Muscle layer of colon (tissue), 2 donors: ENCODE measurements at regions not wholly inside any gene's neighbourhood (a gene's known extent, or its start where the extent isn't known, plus 50 kb on each side); places are given as distances from the start of the nearest gene placed in this dataset.
"Not testable (repeated sequence)": the region's sequence is repeated elsewhere in the genome, so short reads cannot be mapped to it uniquely, and the experiment has no call there.

Experiments used
- H3K27ac ChIP-seq: one replicate; pipeline ENCODE4 v1.7.0; 2013; ENCODE audit warnings: low read depth, mild to moderate bottlenecking, low read length, moderate library complexity
- H3K27me3 ChIP-seq, 2 donors: one replicate each; pipeline ENCODE4 v1.7.0; 2013; ENCODE audit warnings: low read length in 2 of 2, mild to moderate bottlenecking in 2 of 2; ENCODE audit not compliant: insufficient read depth in 2 of 2, control insufficient read depth in 1 of 2
- H3K36me3 ChIP-seq: one replicate; pipeline ENCODE4 v1.7.0; 2013; ENCODE audit warnings: mild to moderate bottlenecking, low read length; ENCODE audit not compliant: insufficient read depth
- H3K4me1 ChIP-seq: one replicate; pipeline ENCODE4 v1.7.0; 2013; ENCODE audit warnings: mild to moderate bottlenecking, low read length; ENCODE audit not compliant: insufficient read depth
- H3K4me3 ChIP-seq, 2 donors: one replicate each; pipeline ENCODE4 v1.7.0; 2013; ENCODE audit warnings: low read length in 2 of 2, low read depth in 1 of 2, mild to moderate bottlenecking in 1 of 2, moderate library complexity in 1 of 2
- H3K9ac ChIP-seq: one replicate; pipeline ENCODE4 v1.7.0; 2013; ENCODE audit warnings: low read length
- H3K9me3 ChIP-seq: one replicate; pipeline ENCODE4 v1.7.0; 2013; ENCODE audit warnings: mild to moderate bottlenecking, low read length
- donor health status: abdominal sarcoma.
- donor health status: Adenocarcinoma of cecum.

- Histone ChIP-seq H3K27me3 (no peaks in the 10 kb centered on the region), H3K9me3 (no peaks in the 10 kb centered on the region), H3K9ac (no peak overlapping the region), H3K4me3 (no peak overlapping the region), H3K27ac (no peak overlapping the region), H3K4me1 (no peaks in the 10 kb centered on the region), H3K36me3 (no peaks in the 10 kb centered on the region)
These were observed 121.1 kb downstream of the ATXN3L start for GRCh38 chrX:13198762-13199064.

GRCh38 chrX:13198056-13198761 is 121.6 kb downstream of the ATXN3L start:
- Histone ChIP-seq H3K27me3 (no peaks in the 10 kb centered on the region), H3K36me3 (no peaks in the 10 kb centered on the region), H3K27ac (no peak overlapping the region), H3K4me3 (no peak overlapping the region), H3K4me1 (no peaks in the 10 kb centered on the region), H3K9me3 (no peaks in the 10 kb centered on the region), H3K9ac (no peak overlapping the region)

GRCh38 chrX:13196782-13197181 is 123.1 kb downstream of the ATXN3L start:
- H3K9me3 ChIP-seq = no peaks in the 10 kb centered on the region
- no peak overlapping the region for H3K27ac ChIP-seq
- no peak overlapping the region for H3K4me3 ChIP-seq
- H3K4me1 ChIP-seq = no peaks in the 10 kb centered on the region
- H3K27me3 ChIP-seq = no peaks in the 10 kb centered on the region
- no peak overlapping the region for H3K9ac ChIP-seq
- no peaks in the 10 kb centered on the region for H3K36me3 ChIP-seq

GRCh38 chrX:13195340-13195739 is 124.5 kb downstream of the ATXN3L start:
- Histone ChIP-seq H3K27ac (no peak overlapping the region), H3K4me1 (no peaks in the 10 kb centered on the region), H3K9ac (no peak overlapping the region), H3K4me3 (no peak overlapping the region), H3K27me3 (peaks cover 0 to 4% of the 10 kb centered on the region in 2 donors), H3K36me3 (no peaks in the 10 kb centered on the region), H3K9me3 (no peaks in the 10 kb centered on the region)

GRCh38 chrX:13194291-13195103 is 125.4 kb downstream of the ATXN3L start:
- H3K36me3 ChIP-seq = no peaks in the 10 kb centered on the region
- no peak overlapping the region for H3K4me3 ChIP-seq
- no peaks in the 10 kb centered on the region for H3K9me3 ChIP-seq
- H3K9ac ChIP-seq = no peak overlapping the region
- peaks cover 0 to 4% of the 10 kb centered on the region in 2 donors for H3K27me3 ChIP-seq
- H3K4me1 ChIP-seq = no peaks in the 10 kb centered on the region
- no peak overlapping the region for H3K27ac ChIP-seq

- no peaks in the 10 kb centered on the region for H3K9me3 ChIP-seq
These were observed 129.8 kb downstream of the ATXN3L start for GRCh38 chrX:13190051-13190450.

GRCh38 chrX:13189380-13189779 is 130.5 kb downstream of the ATXN3L start:
- Histone ChIP-seq H3K36me3 (no peaks in the 10 kb centered on the region), H3K4me1 (no peaks in the 10 kb centered on the region), H3K27ac (no peak overlapping the region), H3K4me3 (no peak overlapping the region), H3K27me3 (peaks cover 0 to 4% of the 10 kb centered on the region in 2 donors), H3K9ac (no peak overlapping the region), H3K9me3 (no peaks in the 10 kb centered on the region)

More at GRCh38 chrX:13190051-13190450, 129.8 kb downstream of the ATXN3L start:
- Histone ChIP-seq H3K27ac (no peak overlapping the region), H3K4me1 (no peaks in the 10 kb centered on the region), H3K9ac (no peak overlapping the region), H3K27me3 (peaks cover 0 to 4% of the 10 kb centered on the region in 2 donors), H3K36me3 (no peaks in the 10 kb centered on the region), H3K4me3 (no peak overlapping the region)

- Histone ChIP-seq H3K4me1 (no peaks in the 10 kb centered on the region), H3K4me3 (no peak overlapping the region), H3K27me3 (peaks cover 0 to 4% of the 10 kb centered on the region in 2 donors), H3K9ac (no peak overlapping the region), H3K36me3 (no peaks in the 10 kb centered on the region), H3K27ac (no peak overlapping the region), H3K9me3 (no peaks in the 10 kb centered on the region)
These were observed 131.0 kb downstream of the ATXN3L start for GRCh38 chrX:13188731-13189309.

GRCh38 chrX:13186643-13187042 is 133.2 kb downstream of the ATXN3L start:
- H3K36me3 ChIP-seq, H3K4me1 ChIP-seq, H3K27ac ChIP-seq, H3K27me3 ChIP-seq, H3K9me3 ChIP-seq, H3K9ac ChIP-seq, H3K4me3 ChIP-seq: not testable (repeated sequence)

GRCh38 chrX:13180807-13181206 is 136.4 kb upstream of the FAM9C start:
- no peaks in the 10 kb centered on the region for H3K9me3 ChIP-seq
- H3K27me3 ChIP-seq = peaks cover 0 to 5% of the 10 kb centered on the region in 2 donors
- no peak overlapping the region for H3K27ac ChIP-seq
- H3K9ac ChIP-seq = no peak overlapping the region
- no peak overlapping the region for H3K4me3 ChIP-seq
- H3K36me3 ChIP-seq = no peaks in the 10 kb centered on the region
- no peaks in the 10 kb centered on the region for H3K4me1 ChIP-seq

- Histone ChIP-seq H3K27ac (no peak overlapping the region), H3K27me3 (peaks cover 0 to 5% of the 10 kb centered on the region in 2 donors), H3K4me3 (no peak overlapping the region), H3K36me3 (no peaks in the 10 kb centered on the region), H3K9ac (no peak overlapping the region), H3K9me3 (no peaks in the 10 kb centered on the region), H3K4me1 (no peaks in the 10 kb centered on the region)
These were observed 135.2 kb upstream of the FAM9C start for GRCh38 chrX:13179586-13179985.
